ENCODE measurements at regions not wholly inside any gene's neighbourhood (a gene's known extent, or its start where the extent isn't known, plus 50 kb on each side); places are given as distances from the start of the nearest gene placed in this dataset.

GRCh38 chr10:2935647-2936386 is 131.5 kb upstream of the PFKP start:
- Histone ChIP-seq H3K4me3 (ENCODE audit: low read depth, low read length) (no peak overlapping the region), H3K4me1 (ENCODE audit: control insufficient read depth, insufficient read depth, low read length) (peaks cover 13% of the 10 kb centered on the region), H3K27ac (ENCODE audit: low read depth, low read length) (no peak overlapping the region), H3K9me3 (ENCODE audit: control insufficient read depth, insufficient read depth, low read depth, low read length) (no peaks in the 10 kb centered on the region), H3K27me3 (ENCODE audit: control insufficient read depth, insufficient read depth, low read length) (peaks cover 4% of the 10 kb centered on the region; the same call in 1 of the 2 replicates), H3K36me3 (ENCODE audit: control insufficient read depth, insufficient read depth, low read length) (no peaks in the 10 kb centered on the region), H3K9ac (ENCODE audit: low read length) (no peak overlapping the region)

GRCh38 chr10:2933924-2934323 is 133.4 kb upstream of the PFKP start:
- Histone ChIP-seq H3K9ac (ENCODE audit: low read length) (no peak overlapping the region), H3K36me3 (ENCODE audit: control insufficient read depth, insufficient read depth, low read length) (no peaks in the 10 kb centered on the region), H3K27me3 (ENCODE audit: control insufficient read depth, insufficient read depth, low read length) (peaks cover 4% of the 10 kb centered on the region; the same call in 1 of the 2 replicates), H3K27ac (ENCODE audit: low read depth, low read length) (no peak overlapping the region), H3K4me1 (ENCODE audit: control insufficient read depth, insufficient read depth, low read length) (peaks cover 21% of the 10 kb centered on the region), H3K4me3 (ENCODE audit: low read depth, low read length) (no peak overlapping the region), H3K9me3 (ENCODE audit: control insufficient read depth, insufficient read depth, low read depth, low read length) (no peaks in the 10 kb centered on the region)

GRCh38 chr10:2933519-2933918 is 133.8 kb upstream of the PFKP start:
- Histone ChIP-seq H3K27me3 (ENCODE audit: control insufficient read depth, insufficient read depth, low read length) (peaks cover 4% of the 10 kb centered on the region; the same call in 1 of the 2 replicates), H3K27ac (ENCODE audit: low read depth, low read length) (no peak overlapping the region), H3K4me1 (ENCODE audit: control insufficient read depth, insufficient read depth, low read length) (peaks cover 21% of the 10 kb centered on the region), H3K9me3 (ENCODE audit: control insufficient read depth, insufficient read depth, low read depth, low read length) (no peaks in the 10 kb centered on the region), H3K9ac (ENCODE audit: low read length) (no peak overlapping the region), H3K36me3 (ENCODE audit: control insufficient read depth, insufficient read depth, low read length) (no peaks in the 10 kb centered on the region), H3K4me3 (ENCODE audit: low read depth, low read length) (no peak overlapping the region)

DNA sequence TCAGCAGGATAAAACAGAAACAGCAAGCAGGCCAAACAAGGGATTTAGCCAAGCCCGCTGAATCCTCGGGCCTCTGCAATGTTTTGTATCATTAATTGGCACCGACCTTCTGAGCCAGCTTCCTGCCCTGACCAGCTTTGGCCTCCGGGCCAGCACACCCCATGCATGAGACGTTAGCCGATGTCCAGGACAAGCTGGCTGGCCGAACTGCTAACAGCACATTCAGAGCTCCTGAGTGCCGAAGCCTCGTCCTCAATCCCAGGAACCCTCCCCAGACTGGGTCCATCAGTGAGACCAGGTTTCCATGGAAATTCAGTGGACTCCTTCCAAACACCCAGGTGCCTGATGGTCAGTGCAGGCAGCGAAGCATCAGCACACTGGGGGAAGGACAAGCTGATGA is 134.3 kb upstream of the PFKP start:
- no peaks in the 10 kb centered on the region for H3K36me3 ChIP-seq (ENCODE audit: control insufficient read depth, insufficient read depth, low read length)
- no peaks in the 10 kb centered on the region for H3K9me3 ChIP-seq (ENCODE audit: control insufficient read depth, insufficient read depth, low read depth, low read length)
- no peak overlapping the region for H3K27ac ChIP-seq (ENCODE audit: low read depth, low read length)
- H3K9ac ChIP-seq (ENCODE audit: low read length) = no peak overlapping the region
- no peak overlapping the region for H3K4me3 ChIP-seq (ENCODE audit: low read depth, low read length)
- H3K4me1 ChIP-seq (ENCODE audit: control insufficient read depth, insufficient read depth, low read length) = peaks cover 21% of the 10 kb centered on the region
- H3K27me3 ChIP-seq (ENCODE audit: control insufficient read depth, insufficient read depth, low read length) = peaks cover 4% of the 10 kb centered on the region; the same call in 1 of the 2 replicates

GRCh38 chr10:2929480-2930258 is 137.7 kb upstream of the PFKP start:
- H3K4me3 ChIP-seq (ENCODE audit: low read depth, low read length) = no peak overlapping the region
- H3K27me3 ChIP-seq (ENCODE audit: control insufficient read depth, insufficient read depth, low read length) = no peaks in the 10 kb centered on the region
- no peaks in the 10 kb centered on the region for H3K36me3 ChIP-seq (ENCODE audit: control insufficient read depth, insufficient read depth, low read length)
- H3K27ac ChIP-seq (ENCODE audit: low read depth, low read length) = no peak overlapping the region
- H3K9me3 ChIP-seq (ENCODE audit: control insufficient read depth, insufficient read depth, low read depth, low read length) = no peaks in the 10 kb centered on the region
- H3K9ac ChIP-seq (ENCODE audit: low read length) = no peak overlapping the region
- H3K4me1 ChIP-seq (ENCODE audit: control insufficient read depth, insufficient read depth, low read length) = peaks cover 21% of the 10 kb centered on the region

- Histone ChIP-seq H3K4me1 (ENCODE audit: control insufficient read depth, insufficient read depth, low read length) (peaks cover 10% of the 10 kb centered on the region), H3K36me3 (ENCODE audit: control insufficient read depth, insufficient read depth, low read length) (no peaks in the 10 kb centered on the region), H3K4me3 (ENCODE audit: low read depth, low read length) (no peak overlapping the region), H3K9me3 (ENCODE audit: control insufficient read depth, insufficient read depth, low read depth, low read length) (no peaks in the 10 kb centered on the region), H3K9ac (ENCODE audit: low read length) (no peak overlapping the region), H3K27ac (ENCODE audit: low read depth, low read length) (no peak overlapping the region), H3K27me3 (ENCODE audit: control insufficient read depth, insufficient read depth, low read length) (no peaks in the 10 kb centered on the region)
These were observed 139.1 kb upstream of the PFKP start for GRCh38 chr10:2927958-2928840.

GRCh38 chr10:2926918-2927660 is 140.3 kb upstream of the PFKP start:
- H3K9me3 ChIP-seq (ENCODE audit: control insufficient read depth, insufficient read depth, low read depth, low read length) = no peaks in the 10 kb centered on the region
- H3K27ac ChIP-seq (ENCODE audit: low read depth, low read length) = no peak overlapping the region
- H3K36me3 ChIP-seq (ENCODE audit: control insufficient read depth, insufficient read depth, low read length) = no peaks in the 10 kb centered on the region
- peaks cover 7% of the 10 kb centered on the region for H3K4me1 ChIP-seq (ENCODE audit: control insufficient read depth, insufficient read depth, low read length)
- H3K9ac ChIP-seq (ENCODE audit: low read length) = no peak overlapping the region
- no peaks in the 10 kb centered on the region for H3K27me3 ChIP-seq (ENCODE audit: control insufficient read depth, insufficient read depth, low read length)
- no peak overlapping the region for H3K4me3 ChIP-seq (ENCODE audit: low read depth, low read length)

DNA sequence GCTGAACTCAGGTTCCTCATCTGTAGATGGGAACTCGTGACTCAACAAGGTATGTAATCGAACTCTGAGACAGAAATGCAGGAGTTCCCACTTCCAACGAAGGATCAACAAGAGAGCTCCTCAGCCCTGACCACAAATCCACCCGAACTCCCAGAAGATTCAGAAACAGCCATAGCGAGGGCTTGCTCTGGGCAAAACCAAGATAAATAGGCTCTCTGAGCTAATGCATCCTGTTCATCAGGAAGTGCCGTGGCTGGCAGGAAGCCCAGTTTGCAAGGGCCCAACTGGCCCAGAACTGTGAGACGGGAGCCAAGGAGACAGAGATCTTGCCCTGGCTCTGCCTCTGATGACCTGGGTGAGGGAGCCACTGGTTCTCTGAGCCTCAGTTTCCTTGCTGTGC is 141.7 kb upstream of the PFKP start:
- Histone ChIP-seq H3K36me3 (ENCODE audit: control insufficient read depth, insufficient read depth, low read length) (no peaks in the 10 kb centered on the region), H3K27ac (ENCODE audit: low read depth, low read length) (no peak overlapping the region), H3K9me3 (ENCODE audit: control insufficient read depth, insufficient read depth, low read depth, low read length) (no peaks in the 10 kb centered on the region), H3K4me1 (ENCODE audit: control insufficient read depth, insufficient read depth, low read length) (peaks cover 7% of the 10 kb centered on the region), H3K27me3 (ENCODE audit: control insufficient read depth, insufficient read depth, low read length) (no peaks in the 10 kb centered on the region), H3K4me3 (ENCODE audit: low read depth, low read length) (no peak overlapping the region), H3K9ac (ENCODE audit: low read length) (no peak overlapping the region)

- no peak overlapping the region for H3K4me3 ChIP-seq (ENCODE audit: low read depth, low read length)
- no peaks in the 10 kb centered on the region for H3K36me3 ChIP-seq (ENCODE audit: control insufficient read depth, insufficient read depth, low read length)
- H3K27ac ChIP-seq (ENCODE audit: low read depth, low read length) = no peak overlapping the region
- H3K4me1 ChIP-seq (ENCODE audit: control insufficient read depth, insufficient read depth, low read length) = peaks cover 5% of the 10 kb centered on the region
- no peak overlapping the region for H3K9ac ChIP-seq (ENCODE audit: low read length)
- H3K27me3 ChIP-seq (ENCODE audit: control insufficient read depth, insufficient read depth, low read length) = no peaks in the 10 kb centered on the region
- no peaks in the 10 kb centered on the region for H3K9me3 ChIP-seq (ENCODE audit: control insufficient read depth, insufficient read depth, low read depth, low read length)
These were observed 142.9 kb upstream of the PFKP start for GRCh38 chr10:2924431-2924830.

DNA sequence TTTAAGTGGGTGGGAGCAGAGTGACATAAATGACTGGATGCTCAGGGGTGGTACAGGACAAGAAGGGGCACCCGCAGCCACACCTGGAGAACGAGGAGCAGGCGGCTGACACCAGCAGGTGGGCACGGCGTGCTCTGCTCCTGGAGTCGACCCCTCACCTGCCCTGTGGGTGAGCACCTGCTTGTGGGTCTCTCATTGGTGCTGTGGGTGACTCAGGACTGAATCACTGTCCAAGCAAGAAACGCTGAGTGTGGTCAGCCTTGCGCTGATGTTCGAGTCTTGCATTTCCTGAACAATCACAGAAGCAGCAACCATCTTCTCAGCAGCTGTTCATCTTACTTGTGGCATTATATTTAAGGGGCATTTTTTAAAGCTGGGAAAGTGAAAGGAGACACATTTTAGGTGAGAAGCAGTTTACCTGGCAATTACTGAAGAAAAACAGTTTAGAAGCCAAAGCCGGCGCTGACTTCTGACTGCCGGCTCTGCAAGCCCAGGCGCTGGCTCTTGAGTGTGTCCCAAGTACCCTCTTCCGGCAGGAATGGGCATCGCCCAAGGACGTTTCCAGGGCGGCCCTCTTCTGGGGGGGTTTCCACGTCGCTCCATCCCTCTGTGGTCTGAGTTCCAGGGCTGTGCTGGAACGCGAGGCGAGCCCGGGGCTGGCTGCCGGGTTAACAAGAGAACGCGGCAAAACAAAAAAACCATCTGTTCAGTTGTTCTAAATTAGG is 145.2 kb upstream of the PFKP start:
- no peak overlapping the region for H3K9ac ChIP-seq (ENCODE audit: low read length)
- H3K27ac ChIP-seq (ENCODE audit: low read depth, low read length) = no peak overlapping the region
- peaks cover 10% of the 10 kb centered on the region for H3K4me1 ChIP-seq (ENCODE audit: control insufficient read depth, insufficient read depth, low read length)
- H3K36me3 ChIP-seq (ENCODE audit: control insufficient read depth, insufficient read depth, low read length) = no peaks in the 10 kb centered on the region
- no peaks in the 10 kb centered on the region for H3K9me3 ChIP-seq (ENCODE audit: control insufficient read depth, insufficient read depth, low read depth, low read length)
- H3K4me3 ChIP-seq (ENCODE audit: low read depth, low read length) = no peak overlapping the region
- H3K27me3 ChIP-seq (ENCODE audit: control insufficient read depth, insufficient read depth, low read length) = no peaks in the 10 kb centered on the region

Measured in HUES6 (cell line).